Endodermal cell (in vitro differentiated cells): ENCODE measurements at regions not wholly inside any gene's neighbourhood (a gene's known extent, or its start where the extent isn't known, plus 50 kb on each side); places are given as distances from the start of the nearest gene placed in this dataset.
A peak's percentile ranks its signal among the peaks of the same experiment; 100 is the strongest.

Source experiments
- DNase-seq: peaks from one replicate; pipeline ENCODE4 v3.0.0-alpha.2; 2017
- H3K27ac ChIP-seq: 2 replicates; pipeline ENCODE4 v1.5.1; 2013; ENCODE audit warnings: mild to moderate bottlenecking, low read depth, low read length, moderate library complexity
- H3K27me3 ChIP-seq: 2 replicates; pipeline ENCODE4 v1.6.1; 2013; ENCODE audit warnings: mild to moderate bottlenecking, low read length, moderate library complexity; ENCODE audit not compliant: insufficient read depth, control insufficient read depth, poor library complexity, severe bottlenecking
- H3K36me3 ChIP-seq: 2 replicates; pipeline ENCODE4 v1.7.0; 2013; ENCODE audit warnings: mild to moderate bottlenecking, low read length, moderate library complexity; ENCODE audit not compliant: control insufficient read depth, insufficient read depth
- H3K4me1 ChIP-seq: one replicate; pipeline ENCODE4 v1.7.0; 2013; ENCODE audit warnings: low read length; ENCODE audit not compliant: control insufficient read depth, insufficient read depth
- H3K4me3 ChIP-seq: 2 replicates; pipeline ENCODE4 v1.5.1; 2013; ENCODE audit warnings: mild to moderate bottlenecking, low read length, moderate library complexity
- H3K9ac ChIP-seq: 2 replicates; pipeline ENCODE4 v1.6.1; 2013; ENCODE audit warnings: mild to moderate bottlenecking, low read length, moderate library complexity; ENCODE audit not compliant: poor library complexity, severe bottlenecking; ENCODE audit errors: extremely low read depth
- H3K9me3 ChIP-seq: 2 replicates; pipeline ENCODE4 v1.6.1; 2013; ENCODE audit warnings: mild to moderate bottlenecking, low read length, moderate library complexity; ENCODE audit not compliant: control insufficient read depth
- H3K27ac Mint-ChIP-seq: 2 replicates; pipeline ENCODE4 v1.8.0; 2020; ENCODE audit warnings: mixed read lengths
- H3K27me3 Mint-ChIP-seq: 2 replicates; pipeline ENCODE4 v1.8.0; 2021; ENCODE audit warnings: mild to moderate bottlenecking, mixed read lengths; ENCODE audit not compliant: insufficient read depth
- H3K36me3 Mint-ChIP-seq: 2 replicates; pipeline ENCODE4 v1.8.0; 2020; ENCODE audit warnings: low read depth, mixed read lengths
- H3K4me1 Mint-ChIP-seq: 2 replicates; pipeline ENCODE4 v1.8.0; 2020; ENCODE audit warnings: mixed read lengths
- H3K4me3 Mint-ChIP-seq: 2 replicates; pipeline ENCODE4 v1.8.0; 2020; ENCODE audit warnings: mild to moderate bottlenecking, moderate library complexity, mixed read lengths
- H3K9me3 Mint-ChIP-seq: 2 replicates; pipeline ENCODE4 v1.8.0; 2020; ENCODE audit warnings: mild to moderate bottlenecking, mixed read lengths
- WGBS, 2 experiments: methylation state at CpG; one replicate each; pipeline versions ENCODE4 v1.1.5 to v1.1.7; 2013; ENCODE audit warnings: missing lambda C conversion rate in 2 of 2, mixed read lengths in 1 of 2; ENCODE audit not compliant: insufficient coverage in 1 of 2, insufficient read length in 1 of 2; 5-methylcytosine and 5-hydroxymethylcytosine counted together
- TF ChIP-seq, protein P1 (sequence below): fragments of 200-600 bp; sonication (generic); conservative IDR thresholded peaks from 2 replicates; pipeline ENCODE4 v1.5.0; 2021; ENCODE audit warnings: antibody characterized with exemption, mild to moderate bottlenecking

DNA sequence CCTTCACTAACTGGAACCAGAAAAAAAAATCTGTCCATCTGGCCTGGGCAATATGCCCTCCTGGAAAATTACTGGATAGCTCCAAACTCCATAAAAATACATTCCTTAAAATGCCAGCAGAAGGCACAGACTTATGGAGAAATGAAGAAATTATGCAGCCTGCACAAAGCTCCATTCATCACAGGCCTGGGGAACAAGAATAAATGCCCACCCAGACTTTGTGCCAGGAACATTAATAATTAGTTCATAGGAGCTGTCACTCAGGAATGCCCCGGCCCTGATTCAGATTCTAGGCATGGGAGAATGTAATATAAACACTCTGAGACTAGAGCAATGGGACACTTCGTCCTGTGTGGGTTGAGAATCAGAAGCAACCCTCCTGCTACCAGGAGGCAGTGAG, 199.3 kb downstream of the OTOR start:
- TF ChIP-seq, protein P1, sequence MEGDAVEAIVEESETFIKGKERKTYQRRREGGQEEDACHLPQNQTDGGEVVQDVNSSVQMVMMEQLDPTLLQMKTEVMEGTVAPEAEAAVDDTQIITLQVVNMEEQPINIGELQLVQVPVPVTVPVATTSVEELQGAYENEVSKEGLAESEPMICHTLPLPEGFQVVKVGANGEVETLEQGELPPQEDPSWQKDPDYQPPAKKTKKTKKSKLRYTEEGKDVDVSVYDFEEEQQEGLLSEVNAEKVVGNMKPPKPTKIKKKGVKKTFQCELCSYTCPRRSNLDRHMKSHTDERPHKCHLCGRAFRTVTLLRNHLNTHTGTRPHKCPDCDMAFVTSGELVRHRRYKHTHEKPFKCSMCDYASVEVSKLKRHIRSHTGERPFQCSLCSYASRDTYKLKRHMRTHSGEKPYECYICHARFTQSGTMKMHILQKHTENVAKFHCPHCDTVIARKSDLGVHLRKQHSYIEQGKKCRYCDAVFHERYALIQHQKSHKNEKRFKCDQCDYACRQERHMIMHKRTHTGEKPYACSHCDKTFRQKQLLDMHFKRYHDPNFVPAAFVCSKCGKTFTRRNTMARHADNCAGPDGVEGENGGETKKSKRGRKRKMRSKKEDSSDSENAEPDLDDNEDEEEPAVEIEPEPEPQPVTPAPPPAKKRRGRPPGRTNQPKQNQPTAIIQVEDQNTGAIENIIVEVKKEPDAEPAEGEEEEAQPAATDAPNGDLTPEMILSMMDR: no peak
- no peaks in the 10 kb centered on the region for H3K27me3 Mint-ChIP-seq
- no peak overlapping the region for H3K4me3 Mint-ChIP-seq
- peaks cover 14% of the 10 kb centered on the region for H3K9me3 Mint-ChIP-seq
- DNase-seq: no peak
- H3K4me3 ChIP-seq: no peak overlapping the region
- no peak overlapping the region for H3K9ac ChIP-seq
- H3K9me3 ChIP-seq: peaks cover 14% of the 10 kb centered on the region
- peak overlapping the region; percentile 5 for H3K27ac ChIP-seq
- no peaks in the 10 kb centered on the region for H3K27me3 ChIP-seq
- H3K27ac Mint-ChIP-seq: no peak overlapping the region
- WGBS, 2 experiments: 63 to 81% methylated on average over 2 of the region's 2 CpGs
- H3K4me1 Mint-ChIP-seq: peaks cover 6% of the 10 kb centered on the region
- H3K36me3 ChIP-seq: no peaks in the 10 kb centered on the region
- H3K4me1 ChIP-seq: peaks cover 5% of the 10 kb centered on the region
- no peaks in the 10 kb centered on the region for H3K36me3 Mint-ChIP-seq

DNA sequence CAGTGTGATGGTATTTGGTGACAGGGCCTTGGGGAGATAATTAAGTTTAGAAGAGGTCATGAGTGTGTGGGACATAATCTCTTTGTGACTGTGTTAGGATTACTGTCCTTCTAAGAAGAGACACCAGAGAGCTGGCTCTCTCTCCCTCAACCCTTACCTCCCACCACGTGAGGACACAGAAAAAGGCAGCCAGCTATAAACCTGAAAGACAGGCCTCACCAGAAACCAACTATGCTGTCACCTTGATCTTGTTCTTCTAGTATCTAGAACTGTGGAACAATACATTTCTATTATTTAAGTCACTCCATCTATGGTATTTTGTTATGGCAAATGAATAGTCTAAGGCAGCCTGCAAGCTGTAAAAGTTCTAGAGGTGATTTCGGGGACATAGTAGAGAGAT, 203.7 kb downstream of the OTOR start:
- no peak for DNase-seq
- peaks cover 11% of the 10 kb centered on the region for H3K4me1 Mint-ChIP-seq
- H3K4me3 ChIP-seq: no peak overlapping the region
- H3K4me3 Mint-ChIP-seq: no peak overlapping the region
- no peak overlapping the region for H3K9ac ChIP-seq
- H3K27ac ChIP-seq: no peak overlapping the region
- H3K4me1 ChIP-seq: peaks cover 6% of the 10 kb centered on the region
- peaks cover 14% of the 10 kb centered on the region for H3K9me3 ChIP-seq
- H3K27me3 ChIP-seq: no peaks in the 10 kb centered on the region
- no peaks in the 10 kb centered on the region for H3K36me3 Mint-ChIP-seq
- TF ChIP-seq, protein P1: no peak
- H3K27me3 Mint-ChIP-seq: no peaks in the 10 kb centered on the region
- WGBS, 2 experiments: 84 to 100% methylated on average over 1 to 2 of the region's 2 CpGs
- H3K9me3 Mint-ChIP-seq: peaks cover 14% of the 10 kb centered on the region
- H3K36me3 ChIP-seq: no peaks in the 10 kb centered on the region
- H3K27ac Mint-ChIP-seq: no peak overlapping the region

DNA sequence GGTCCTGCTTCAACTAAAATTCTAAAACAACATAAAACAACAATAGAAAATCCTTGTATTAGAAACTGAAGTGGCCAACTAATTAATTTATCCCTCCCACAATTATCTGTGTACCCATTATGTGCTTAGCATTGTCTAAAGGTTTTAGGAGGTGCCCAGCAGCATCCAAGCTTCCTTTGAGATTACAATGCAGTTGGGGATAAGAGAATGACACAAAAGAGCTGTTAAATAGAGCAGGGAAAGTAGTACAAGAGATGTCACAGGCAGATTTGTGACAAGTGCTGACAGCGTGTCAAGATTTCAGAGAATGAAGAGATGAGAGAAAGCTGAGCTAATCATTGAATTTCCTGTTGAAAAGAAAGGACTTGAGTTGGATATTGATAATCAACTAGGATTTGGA, 204.8 kb downstream of the OTOR start:
- 47 to 73% methylated on average over 1 of the region's 1 CpG for WGBS, 2 experiments
- H3K4me3 Mint-ChIP-seq: no peak overlapping the region
- no peaks in the 10 kb centered on the region for H3K36me3 ChIP-seq
- peaks cover 14% of the 10 kb centered on the region for H3K9me3 ChIP-seq
- no peak overlapping the region for H3K4me3 ChIP-seq
- H3K4me1 ChIP-seq: peaks cover 6% of the 10 kb centered on the region
- no peak overlapping the region for H3K27ac ChIP-seq
- H3K27ac Mint-ChIP-seq: no peak overlapping the region
- peaks cover 11% of the 10 kb centered on the region for H3K4me1 Mint-ChIP-seq
- no peaks in the 10 kb centered on the region for H3K27me3 Mint-ChIP-seq
- TF ChIP-seq, protein P1: no peak
- H3K9me3 Mint-ChIP-seq: peaks cover 14% of the 10 kb centered on the region
- no peaks in the 10 kb centered on the region for H3K27me3 ChIP-seq
- no peak overlapping the region for H3K9ac ChIP-seq
- H3K36me3 Mint-ChIP-seq: no peaks in the 10 kb centered on the region
- no peak for DNase-seq
